ENCODE measurements at regions not wholly inside any gene's neighbourhood (a gene's known extent, or its start where the extent isn't known, plus 50 kb on each side); places are given as distances from the start of the nearest gene placed in this dataset.
"Not testable (repeated sequence)": the region's sequence is repeated elsewhere in the genome, so short reads cannot be mapped to it uniquely, and the experiment has no call there.

DNA sequence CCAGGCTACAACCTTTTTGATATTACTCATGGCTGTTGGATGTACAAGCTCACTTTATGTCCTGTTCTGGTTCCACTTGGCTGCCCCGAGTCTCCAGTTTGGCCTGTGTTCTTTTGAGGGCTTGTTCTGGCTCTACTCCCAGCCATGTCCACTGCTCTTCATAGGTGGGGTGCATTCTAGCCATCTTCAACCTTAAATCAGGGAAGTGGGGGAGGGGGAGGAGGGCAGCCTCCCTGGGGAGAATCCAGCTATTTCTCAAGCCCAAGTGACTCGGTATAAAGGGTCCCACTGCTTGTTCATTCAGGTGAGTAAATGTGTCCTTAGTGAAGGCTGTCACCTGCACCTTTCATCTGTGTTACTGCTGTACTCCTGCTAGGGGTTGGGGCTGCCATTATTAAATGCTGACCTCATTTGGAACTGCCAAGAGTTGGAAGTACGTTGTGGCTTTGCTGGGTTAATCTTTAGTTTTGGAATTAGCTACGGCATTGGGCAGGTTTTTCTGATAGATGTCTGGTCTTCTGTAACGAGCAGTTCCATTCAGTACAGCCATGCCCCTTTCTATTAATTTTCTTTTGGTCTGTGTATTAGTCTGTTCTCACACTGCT, 255.8 kb downstream of the GOLGA6L6 start:
- not testable (repeated sequence) for DNase-seq

- not testable (repeated sequence) for DNase-seq
These were observed 256.6 kb downstream of the GOLGA6L6 start for GRCh38 chr15:20284891-20285535.

GRCh38 chr15:20283651-20284050, 257.9 kb downstream of the GOLGA6L6 start:
- not testable (repeated sequence) for DNase-seq

DNA sequence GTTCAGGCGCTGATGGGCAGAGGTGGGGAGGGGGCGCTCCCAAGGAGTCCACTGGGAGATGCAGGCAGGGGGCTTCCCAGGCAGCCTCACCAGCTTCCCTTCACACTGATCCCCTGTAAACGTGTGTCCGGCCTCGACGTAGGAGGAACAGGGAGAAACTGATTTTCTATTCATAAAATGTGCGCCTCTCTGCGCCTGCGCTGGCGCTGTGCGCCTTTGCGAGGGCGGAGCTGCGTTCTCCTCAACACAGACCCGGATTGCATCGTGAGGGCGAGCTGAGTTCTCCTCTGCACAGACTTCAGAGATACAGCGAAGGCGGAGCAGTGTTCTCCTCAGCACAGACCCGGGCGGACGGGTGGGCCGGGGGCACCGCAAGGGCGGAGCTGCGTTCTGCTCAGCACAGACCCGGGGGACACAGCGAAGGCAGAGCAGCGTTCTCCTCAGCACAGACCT, 259.1 kb downstream of the GOLGA6L6 start:
- DNase-seq, result not testable (repeated sequence)

- not testable (repeated sequence) for DNase-seq
These were observed 259.9 kb downstream of the GOLGA6L6 start for GRCh38 chr15:20281567-20282275.

DNA sequence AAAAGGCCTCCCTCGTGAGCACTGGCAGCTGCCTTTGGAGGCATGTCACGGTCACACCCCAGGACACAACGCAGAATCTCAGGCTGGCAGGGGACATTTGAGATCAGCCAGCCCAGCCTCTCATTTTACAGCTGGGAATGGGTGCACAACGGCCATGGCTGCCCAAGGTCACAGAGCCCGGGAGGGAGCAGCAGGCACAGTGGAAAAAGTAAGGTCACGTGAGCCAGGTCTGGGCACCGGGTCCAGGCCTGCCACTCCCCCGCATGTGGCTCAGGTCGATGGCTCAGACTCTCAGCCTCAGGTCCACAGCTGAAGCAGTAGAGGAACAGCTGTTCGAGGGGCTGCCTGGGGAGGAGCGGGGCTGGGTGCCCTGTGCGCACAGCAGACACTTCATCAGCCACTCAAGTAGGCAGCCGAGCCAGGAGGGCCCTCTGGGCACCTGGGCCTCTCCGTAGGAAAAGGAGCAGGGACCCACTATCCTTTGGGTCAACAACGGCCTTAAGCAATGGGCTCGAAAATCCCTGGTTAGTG, 260.6 kb downstream of the GOLGA6L6 start:
- DNase-seq, result no peak

- not testable (repeated sequence) for DNase-seq
These were observed 261.3 kb downstream of the GOLGA6L6 start for GRCh38 chr15:20280141-20280932.

DNA sequence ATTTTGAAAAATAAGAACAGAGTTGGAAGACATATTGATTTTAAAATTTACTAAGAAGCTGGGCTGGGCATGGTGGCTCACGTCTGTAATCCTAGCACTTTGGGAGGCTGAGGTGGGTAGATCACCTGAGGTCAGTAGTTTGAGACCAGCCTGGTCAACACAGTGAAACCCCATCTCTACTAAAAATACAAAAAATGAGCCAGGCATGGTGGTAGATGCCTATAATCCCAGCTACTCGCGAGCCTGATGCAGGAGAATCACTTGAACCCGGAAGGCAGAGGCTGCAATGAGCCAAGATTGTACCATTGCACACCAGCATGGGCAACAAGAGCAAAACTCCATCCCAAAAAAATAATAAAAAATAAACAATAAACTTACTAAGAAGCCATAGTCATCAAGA, 262.5 kb downstream of the GOLGA6L6 start:
- not testable (repeated sequence) for DNase-seq

GRCh38 chr15:20278376-20278775, 263.2 kb downstream of the GOLGA6L6 start:
- not testable (repeated sequence) for DNase-seq

GRCh38 chr15:20277451-20277850, 264.1 kb downstream of the GOLGA6L6 start:
- not testable (repeated sequence) for DNase-seq

- not testable (repeated sequence) for DNase-seq
These were observed 265.1 kb downstream of the GOLGA6L6 start for GRCh38 chr15:20276312-20277114.

DNA sequence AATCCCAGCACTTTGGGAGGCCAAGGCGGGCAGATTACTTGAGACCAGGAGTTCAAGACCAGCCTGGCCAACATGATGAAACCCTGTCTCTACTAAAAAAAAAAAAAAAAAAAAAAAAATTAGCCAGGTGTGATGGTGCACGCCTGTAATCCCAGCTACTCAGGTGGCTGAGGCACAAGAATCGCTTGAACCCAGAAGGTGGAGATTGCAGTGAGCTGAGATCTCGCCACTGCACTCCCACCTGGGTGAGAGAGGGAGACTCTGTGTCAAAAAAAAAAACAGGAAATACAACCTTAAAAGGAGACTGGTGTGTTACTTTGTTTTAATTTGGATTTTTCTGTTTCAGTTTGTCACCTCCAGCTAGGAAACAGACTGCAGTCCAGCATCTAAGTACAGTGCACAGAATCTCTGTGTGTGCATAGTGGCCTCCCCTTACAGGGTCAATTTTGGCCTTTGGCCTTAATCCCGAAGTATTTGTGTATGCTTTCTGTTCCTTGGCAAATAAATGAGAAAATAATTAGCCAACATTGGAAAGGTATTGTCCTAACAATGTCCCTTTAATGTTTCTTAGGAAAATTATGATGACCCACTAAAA, 266.1 kb downstream of the GOLGA6L6 start:
- not testable (repeated sequence) for DNase-seq

GRCh38 chr15:20272422-20273184, 269.0 kb downstream of the GOLGA6L6 start:
- no peak for DNase-seq

DNA sequence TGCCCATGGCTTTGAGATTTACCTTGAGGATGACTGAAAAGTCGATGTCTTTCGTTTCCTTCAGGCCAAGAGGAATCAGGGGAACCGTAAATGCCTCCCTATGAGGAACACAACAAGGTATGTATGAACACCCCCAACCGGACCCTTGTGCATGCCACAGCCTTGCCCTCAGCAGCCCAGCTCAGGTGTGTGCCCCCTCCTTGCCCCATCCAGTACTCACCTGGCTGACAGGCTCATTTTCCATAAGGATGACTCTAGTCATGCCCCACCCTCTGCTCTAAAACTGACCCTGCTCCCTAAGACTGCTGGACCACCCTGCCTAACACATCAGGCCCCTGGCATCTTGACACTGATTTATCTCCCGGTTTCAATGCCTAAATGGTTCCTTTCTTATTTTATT, 270.0 kb downstream of the GOLGA6L6 start:
- no peak for DNase-seq

- not testable (repeated sequence) for DNase-seq
These were observed 271.6 kb downstream of the GOLGA6L6 start for GRCh38 chr15:20269956-20270355.

- not testable (repeated sequence) for DNase-seq
These were observed 273.6 kb downstream of the GOLGA6L6 start for GRCh38 chr15:20267996-20268395.

GRCh38 chr15:20267051-20267730, 274.4 kb downstream of the GOLGA6L6 start:
- not testable (repeated sequence) for DNase-seq

GRCh38 chr15:20265710-20266109, 275.9 kb downstream of the GOLGA6L6 start:
- not testable (repeated sequence) for DNase-seq

- not testable (repeated sequence) for DNase-seq
These were observed 280.0 kb downstream of the GOLGA6L6 start for GRCh38 chr15:20261321-20262280.
